GM12875 (cell line): ENCODE measurements at regions not wholly inside any gene's neighbourhood (a gene's known extent, or its start where the extent isn't known, plus 50 kb on each side); places are given as distances from the start of the nearest gene placed in this dataset.

Experiments
- H3K4me3 ChIP-seq: one replicate; pipeline ENCODE4 v1.5.1; 2011; ENCODE audit warnings: low read depth, low read length, control low read depth
- CTCF ChIP-seq: IDR thresholded peaks from 2 replicates; pipeline ENCODE4 v1.5.1; 2011; ENCODE audit warnings: low read depth, mild to moderate bottlenecking, control low read depth, inconsistent platforms, low read length, moderate library complexity, borderline replicate concordance; ENCODE audit not compliant: insufficient read depth

GRCh38 chrX:65610481-65610880, 57.0 kb upstream of the MSN start:
- TF ChIP-seq CTCF: no peak
- H3K4me3 ChIP-seq: no peak overlapping the region

GRCh38 chrX:65610040-65610439, 57.4 kb upstream of the MSN start:
- TF ChIP-seq CTCF: no peak
- no peak overlapping the region for H3K4me3 ChIP-seq

- no peak overlapping the region for H3K4me3 ChIP-seq
- no peak for TF ChIP-seq CTCF
These were observed 58.2 kb upstream of the MSN start for GRCh38 chrX:65609237-65609636.

GRCh38 chrX:65608026-65608425, 59.4 kb upstream of the MSN start:
- no peak overlapping the region for H3K4me3 ChIP-seq
- no peak for TF ChIP-seq CTCF

GRCh38 chrX:65607070-65607742, 60.2 kb upstream of the MSN start:
- TF ChIP-seq CTCF: no peak
- no peak overlapping the region for H3K4me3 ChIP-seq

GRCh38 chrX:65602221-65602560, 65.3 kb upstream of the MSN start:
- no peak for TF ChIP-seq CTCF
- no peak overlapping the region for H3K4me3 ChIP-seq

GRCh38 chrX:65601530-65602220, 65.8 kb upstream of the MSN start:
- H3K4me3 ChIP-seq: no peak overlapping the region

More at GRCh38 chrX:65601530-65602220, 65.8 kb upstream of the MSN start:
- TF ChIP-seq CTCF: no peak
